Panc1 (cell line): ENCODE measurements at regions not wholly inside any gene's neighbourhood (a gene's known extent, or its start where the extent isn't known, plus 50 kb on each side); places are given as distances from the start of the nearest gene placed in this dataset.

ENCODE experiments used
- CTCF ChIP-seq: fragments of 450-650 bp; IDR thresholded peaks from 2 replicates; pipeline ENCODE4 v1.5.1; 2017; ENCODE audit warnings: mild to moderate bottlenecking
- POLR2AphosphoS5 ChIP-seq: IDR thresholded peaks from 2 replicates; pipeline ENCODE4 v1.6.1; 2012; ENCODE audit warnings: mild to moderate bottlenecking, low read depth, low read length, moderate library complexity
- REST ChIP-seq, 2 experiments: IDR thresholded peaks; 2 replicates each; pipeline ENCODE4 v1.6.1; 2011 to 2012; ENCODE audit warnings: low read depth in 2 of 2, control low read depth in 1 of 2, low read length in 1 of 2, mild to moderate bottlenecking in 1 of 2, moderate library complexity in 1 of 2; ENCODE audit not compliant: insufficient read depth in 1 of 2
- SIN3A ChIP-seq: IDR thresholded peaks from 2 replicates; pipeline ENCODE4 v1.6.1; 2012; ENCODE audit warnings: low read depth, mild to moderate bottlenecking, low read length, moderate library complexity, borderline replicate concordance; ENCODE audit not compliant: insufficient read depth
- TCF7L2 ChIP-seq: IDR thresholded peaks from 2 replicates; pipeline ENCODE4 v1.6.1; 2011; ENCODE audit warnings: mild to moderate bottlenecking, low read depth, low read length, inconsistent platforms

GRCh38 chr19:31537136-31537535, 187.9 kb upstream of the TSHZ3 start:
- TF ChIP-seq CTCF: no peak
- no peak for TF ChIP-seq SIN3A
- TF ChIP-seq POLR2AphosphoS5: no peak
- TF ChIP-seq REST (IDR thresholded peaks at IDR 0.05; ENCODE audit: insufficient read depth in 1 of 2, low read depth in 2 of 2, low read length in 1 of 2): no peak
- no peak for TF ChIP-seq TCF7L2
